ENCODE measurements at regions not wholly inside any gene's neighbourhood (a gene's known extent, or its start where the extent isn't known, plus 50 kb on each side); places are given as distances from the start of the nearest gene placed in this dataset.

GRCh38 chr3:29026286-29026685 is 254.6 kb upstream of the RBMS3 start:
- Histone ChIP-seq H4K91ac (replicated peaks; ENCODE audit: insufficient read length, low read length) (no peak overlapping the region), H3K23ac (ENCODE audit: insufficient read length) (no peak overlapping the region), H3K36me3 (ENCODE audit: control insufficient read depth in 2 of 4, insufficient read depth in 4 of 4, low read length in 3 of 4) (no peaks in the 10 kb centered on the region), H3K18ac (ENCODE audit: extremely low read depth, low read length) (no peak overlapping the region), H3K9ac (replicated peaks in 1 of 4; ENCODE audit: extremely low read depth in 1 of 4, low read depth in 3 of 4, low read length in 3 of 4) (no peak overlapping the region), H3K4me3 (ENCODE audit: extremely low read depth in 1 of 4, insufficient read depth in 2 of 4, low read depth in 3 of 4, low read length in 4 of 4) (no peak overlapping the region), H3K4me2 (ENCODE audit: insufficient read depth in 1 of 2, low read depth in 2 of 2, low read length in 2 of 2) (no peak overlapping the region), H3K27me3 (replicated peaks in 1 of 4; ENCODE audit: control insufficient read depth in 3 of 4, extremely low read depth in 1 of 4, insufficient read depth in 3 of 4, low read length in 3 of 4) (no peaks in the 10 kb centered on the region), H3K27ac (ENCODE audit: low read depth, low read length) (no peak overlapping the region), H3K23me2 (ENCODE audit: low read depth, low read length) (no peaks in the 10 kb centered on the region), H3K4me1 (replicated peaks in 1 of 4; ENCODE audit: control insufficient read depth in 3 of 4, insufficient read depth in 4 of 4, low read length in 3 of 4) (no peaks in the 10 kb centered on the region), H2AFZ (ENCODE audit: low read length) (no peak overlapping the region), H2BK5ac (ENCODE audit: low read depth, low read length) (no peak overlapping the region), H4K20me1 (replicated peaks in 1 of 2; ENCODE audit: control insufficient read depth in 1 of 2, insufficient read depth in 2 of 2, low read length in 2 of 2) (no peaks in the 10 kb centered on the region), H2BK20ac (ENCODE audit: low read length) (no peak overlapping the region), H3K56ac (replicated peaks; ENCODE audit: insufficient read length, low read depth, low read length) (no peak overlapping the region), H3K4ac (replicated peaks; ENCODE audit: insufficient read length, low read depth, low read length) (no peak overlapping the region), H2BK12ac (ENCODE audit: low read depth, low read length) (no peak overlapping the region), H3K79me1 (ENCODE audit: low read depth, low read length) (no peaks in the 10 kb centered on the region), H2BK15ac (ENCODE audit: low read length) (no peak overlapping the region), H2BK120ac (replicated peaks; ENCODE audit: low read depth, low read length) (no peak overlapping the region), H4K8ac (ENCODE audit: extremely low read depth, insufficient read depth, low read length) (no peak overlapping the region), H2AK5ac (ENCODE audit: low read depth, low read length) (no peak overlapping the region), H3K9me3 (ENCODE audit: insufficient read depth in 2 of 2, low read depth in 1 of 2, low read length in 1 of 2) (no peaks in the 10 kb centered on the region), H4K5ac (ENCODE audit: insufficient read length, low read depth, low read length) (no peak overlapping the region), H3K79me2 (ENCODE audit: control insufficient read depth in 1 of 2, insufficient read depth in 2 of 2, low read length in 2 of 2) (no peaks in the 10 kb centered on the region), H3K14ac (ENCODE audit: insufficient read length) (no peak overlapping the region)
- no peak for FAIRE-seq
- no peak for DNase-seq (ENCODE audit: low read depth in 1 of 2, low spot score in 2 of 2)
- POLR2A ChIA-PET (ENCODE audit: partially characterized antibody), result no interaction called here
- WGBS, 2 experiments (ENCODE audit: extremely low coverage in 1 of 2, insufficient coverage in 1 of 2, insufficient read length in 1 of 2, insufficient replicate concordance in 2 of 2, low coverage in 1 of 2, low lambda C conversion rate in 2 of 2, missing lambda C conversion rate in 1 of 2), result 95% methylated on average over 2 of the region's 2 CpGs; no CpG with 5 or more reads in 1 of the 2 experiments
- CTCF ChIA-PET (ENCODE audit: partially characterized antibody), result no interaction called here
- no peak for TF ChIP-seq ZNF274 (IDR thresholded peaks at IDR 0.05; ENCODE audit: borderline replicate concordance, extremely low read depth, low read length)
- no peak for TF ChIP-seq ATF2 (IDR thresholded peaks at IDR 0.05; ENCODE audit: low read length)
- no peak for TF ChIP-seq EGR1 (IDR thresholded peaks at IDR 0.05; ENCODE audit: borderline replicate concordance, low read depth, low read length)
- no peak for TF ChIP-seq SUZ12 (IDR thresholded peaks at IDR 0.05; ENCODE audit: low read length)
- no peak for TF ChIP-seq SIRT6 (IDR thresholded peaks at IDR 0.05; ENCODE audit: low read length)
- TF ChIP-seq TAF1 (IDR thresholded peaks at IDR 0.05; ENCODE audit: low read depth, low read length), result no peak
- no peak for TF ChIP-seq GABPA (IDR thresholded peaks at IDR 0.05; ENCODE audit: borderline replicate concordance, insufficient read depth, low read length)
- TF ChIP-seq E2F6 (IDR thresholded peaks at IDR 0.05), result no peak
- TF ChIP-seq CBX5 (IDR thresholded peaks at IDR 0.05; ENCODE audit: low read depth, low read length), result no peak
- TF ChIP-seq RBBP5 (IDR thresholded peaks at IDR 0.05; ENCODE audit: borderline replicate concordance, low read depth, low read length), result no peak
- TF ChIP-seq KDM5A (IDR thresholded peaks at IDR 0.05; ENCODE audit: low read length), result no peak
- TF ChIP-seq RFX5 (IDR thresholded peaks at IDR 0.05; ENCODE audit: borderline replicate concordance, low read depth, low read length), result no peak
- TF ChIP-seq TEAD4 (IDR thresholded peaks at IDR 0.05; ENCODE audit: low read depth, low read length), result no peak
- TF ChIP-seq POLR2A (IDR thresholded peaks at IDR 0.05; ENCODE audit: control extremely low read depth in 1 of 2, low read depth in 2 of 2, low read length in 2 of 2), result no peak

All from H1 (cell line).